ENCODE measurements at regions not wholly inside any gene's neighbourhood (a gene's known extent, or its start where the extent isn't known, plus 50 kb on each side); places are given as distances from the start of the nearest gene placed in this dataset.

- no peak for DNase-seq
- peaks cover 3% of the 10 kb centered on the region for H3K9me3 Mint-ChIP-seq (ENCODE audit: unreplicated experiment)
- H3K27ac Mint-ChIP-seq (ENCODE audit: unreplicated experiment) = no peak overlapping the region
- H3K36me3 Mint-ChIP-seq (ENCODE audit: unreplicated experiment) = no peaks in the 10 kb centered on the region
- no peak for TF ChIP-seq CTCF (IDR thresholded peaks at IDR 0.05; ENCODE audit: partially characterized antibody, unreplicated experiment)
- H3K4me3 Mint-ChIP-seq (ENCODE audit: unreplicated experiment) = peak overlapping the region; percentile 85
- peaks cover 8% of the 10 kb centered on the region for H3K27me3 Mint-ChIP-seq (ENCODE audit: unreplicated experiment)
- peaks cover 10% of the 10 kb centered on the region for H3K4me1 Mint-ChIP-seq (ENCODE audit: low read depth, unreplicated experiment)
Measured at GRCh38 chr6:27761391-27761790, 150.8 kb downstream of the OR2B2 start.

GRCh38 chr6:27760464-27760863 is 151.7 kb downstream of the OR2B2 start:
- TF ChIP-seq CTCF (IDR thresholded peaks at IDR 0.05; ENCODE audit: partially characterized antibody, unreplicated experiment) = no peak
- Mint-ChIP-seq H3K27ac (ENCODE audit: unreplicated experiment) (no peak overlapping the region), H3K27me3 (ENCODE audit: unreplicated experiment) (peaks cover 8% of the 10 kb centered on the region), H3K4me3 (ENCODE audit: unreplicated experiment) (no peak overlapping the region), H3K4me1 (ENCODE audit: low read depth, unreplicated experiment) (peaks cover 9% of the 10 kb centered on the region), H3K9me3 (ENCODE audit: unreplicated experiment) (peaks cover 3% of the 10 kb centered on the region), H3K36me3 (ENCODE audit: unreplicated experiment) (no peaks in the 10 kb centered on the region)
- DNase-seq = no peak

- Mint-ChIP-seq H3K4me3 (ENCODE audit: unreplicated experiment) (no peak overlapping the region), H3K36me3 (ENCODE audit: unreplicated experiment) (no peaks in the 10 kb centered on the region), H3K27ac (ENCODE audit: unreplicated experiment) (no peak overlapping the region), H3K27me3 (ENCODE audit: unreplicated experiment) (peaks cover 5% of the 10 kb centered on the region), H3K4me1 (ENCODE audit: low read depth, unreplicated experiment) (peaks cover 4% of the 10 kb centered on the region), H3K9me3 (ENCODE audit: unreplicated experiment) (peaks cover 3% of the 10 kb centered on the region)
- no peak for DNase-seq
- TF ChIP-seq CTCF (IDR thresholded peaks at IDR 0.05; ENCODE audit: partially characterized antibody, unreplicated experiment) = no peak
Measured at GRCh38 chr6:27759930-27760329, 152.3 kb downstream of the OR2B2 start.

- Mint-ChIP-seq H3K4me3 (ENCODE audit: unreplicated experiment) (peak overlapping the region; percentile 64), H3K4me1 (ENCODE audit: low read depth, unreplicated experiment) (peaks cover 4% of the 10 kb centered on the region), H3K36me3 (ENCODE audit: unreplicated experiment) (no peaks in the 10 kb centered on the region), H3K9me3 (ENCODE audit: unreplicated experiment) (peaks cover 2% of the 10 kb centered on the region), H3K27me3 (ENCODE audit: unreplicated experiment) (peaks cover 8% of the 10 kb centered on the region), H3K27ac (ENCODE audit: unreplicated experiment) (no peak overlapping the region)
- TF ChIP-seq CTCF (IDR thresholded peaks at IDR 0.05; ENCODE audit: partially characterized antibody, unreplicated experiment) = no peak
- no peak for DNase-seq
Measured at GRCh38 chr6:27758491-27758890, 153.7 kb downstream of the OR2B2 start.

- Mint-ChIP-seq H3K9me3 (ENCODE audit: unreplicated experiment) (peaks cover 12% of the 10 kb centered on the region), H3K4me1 (ENCODE audit: low read depth, unreplicated experiment) (peaks cover 4% of the 10 kb centered on the region), H3K4me3 (ENCODE audit: unreplicated experiment) (peak overlapping the region; percentile 55), H3K27ac (ENCODE audit: unreplicated experiment) (no peak overlapping the region), H3K27me3 (ENCODE audit: unreplicated experiment) (peaks cover 16% of the 10 kb centered on the region), H3K36me3 (ENCODE audit: unreplicated experiment) (no peaks in the 10 kb centered on the region)
- peak; percentile 52 for DNase-seq
- TF ChIP-seq CTCF (IDR thresholded peaks at IDR 0.05; ENCODE audit: partially characterized antibody, unreplicated experiment) = no peak
Measured at GRCh38 chr6:27757307-27757706, 154.9 kb downstream of the OR2B2 start.

Measured in glutamatergic neuron (in vitro differentiated cells).